ENCODE measurements at regions not wholly inside any gene's neighbourhood (a gene's known extent, or its start where the extent isn't known, plus 50 kb on each side); places are given as distances from the start of the nearest gene placed in this dataset.

GRCh38 chr18:5640939-5641338 lies 97.1 kb upstream of the EPB41L3 start:
- Histone ChIP-seq H3K4me3 (ENCODE audit: low read length) (no peak overlapping the region), H3K27me3 (ENCODE audit: control insufficient read depth, insufficient read depth) (no peaks in the 10 kb centered on the region), H3K9me3 (ENCODE audit: control insufficient read depth, low read length) (no peaks in the 10 kb centered on the region), H3K27ac (ENCODE audit: low read length) (no peak overlapping the region), H3K4me1 (ENCODE audit: control insufficient read depth, insufficient read depth, low read length) (no peaks in the 10 kb centered on the region)
- intact Hi-C loops (cut with DNase I), result no loop called here
- ATAC-seq (no peak), DNase-seq (no peak)
- 70% methylated on average over 12 of the region's 12 CpGs for WGBS

GRCh38 chr18:5639131-5639530 lies 95.3 kb upstream of the EPB41L3 start:
- no peaks in the 10 kb centered on the region for H3K9me3 ChIP-seq (ENCODE audit: control insufficient read depth, low read length)
- intact Hi-C loops (cut with DNase I), result no loop called here
- no peaks in the 10 kb centered on the region for H3K4me1 ChIP-seq (ENCODE audit: control insufficient read depth, insufficient read depth, low read length)
- H3K27ac ChIP-seq (ENCODE audit: low read length), result no peak overlapping the region
- WGBS, result 42% methylated on average over 2 of the region's 2 CpGs
- DNase-seq (no peak), ATAC-seq (no peak)
- no peak overlapping the region for H3K4me3 ChIP-seq (ENCODE audit: low read length)
- H3K27me3 ChIP-seq (ENCODE audit: control insufficient read depth, insufficient read depth), result no peaks in the 10 kb centered on the region

- Histone ChIP-seq H3K4me3 (ENCODE audit: low read length) (no peak overlapping the region), H3K4me1 (ENCODE audit: control insufficient read depth, insufficient read depth, low read length) (peaks cover 2% of the 10 kb centered on the region), H3K27ac (ENCODE audit: low read length) (no peak overlapping the region), H3K9me3 (ENCODE audit: control insufficient read depth, low read length) (no peaks in the 10 kb centered on the region), H3K27me3 (ENCODE audit: control insufficient read depth, insufficient read depth) (no peaks in the 10 kb centered on the region)
- no peak for ATAC-seq
- intact Hi-C loops (cut with DNase I), result no loop called here
- no peak for DNase-seq
- 91% methylated on average over 3 of the region's 3 CpGs for WGBS
Observed at GRCh38 chr18:5632041-5632440, 88.2 kb upstream of the EPB41L3 start.

GRCh38 chr18:5630900-5631413 lies 87.2 kb upstream of the EPB41L3 start:
- H3K27ac ChIP-seq (ENCODE audit: low read length), result no peak overlapping the region
- intact Hi-C loops (cut with DNase I), result no loop called here
- H3K9me3 ChIP-seq (ENCODE audit: control insufficient read depth, low read length), result no peaks in the 10 kb centered on the region
- no peaks in the 10 kb centered on the region for H3K27me3 ChIP-seq (ENCODE audit: control insufficient read depth, insufficient read depth)
- 51% methylated on average over 12 of the region's 12 CpGs for WGBS
- peaks cover 2% of the 10 kb centered on the region for H3K4me1 ChIP-seq (ENCODE audit: control insufficient read depth, insufficient read depth, low read length)
- peak overlapping the region; percentile 5 for H3K4me3 ChIP-seq (ENCODE audit: low read length)
- ATAC-seq (no peak), DNase-seq (peak in 2 of 3 donors; percentile 15 to 37)

- no peak overlapping the region for H3K27ac ChIP-seq (ENCODE audit: low read length)
- under 1% methylated on average over 79 of the region's 79 CpGs for WGBS
- intact Hi-C loops (cut with DNase I), result no loop called here
- ATAC-seq, result peak; percentile 97
- no peaks in the 10 kb centered on the region for H3K27me3 ChIP-seq (ENCODE audit: control insufficient read depth, insufficient read depth)
- peak overlapping the region; percentile 67 for H3K4me3 ChIP-seq (ENCODE audit: low read length)
- no peaks in the 10 kb centered on the region for H3K9me3 ChIP-seq (ENCODE audit: control insufficient read depth, low read length)
- DNase-seq, result peak; percentile 82 to 92 (median 91)
- H3K4me1 ChIP-seq (ENCODE audit: control insufficient read depth, insufficient read depth, low read length), result peaks cover 2% of the 10 kb centered on the region
Observed at GRCh38 chr18:5630057-5630899, 86.5 kb upstream of the EPB41L3 start.

- Histone ChIP-seq H3K27me3 (ENCODE audit: control insufficient read depth, insufficient read depth) (no peaks in the 10 kb centered on the region), H3K9me3 (ENCODE audit: control insufficient read depth, low read length) (no peaks in the 10 kb centered on the region), H3K27ac (ENCODE audit: low read length) (no peak overlapping the region), H3K4me1 (ENCODE audit: control insufficient read depth, insufficient read depth, low read length) (peaks cover 2% of the 10 kb centered on the region), H3K4me3 (ENCODE audit: low read length) (peak overlapping the region; percentile 67)
- DNase-seq (peak; percentile 75 to 81 (median 77)), ATAC-seq (peak; percentile 36 to 42)
- under 1% methylated on average over 90 of the region's 90 CpGs for WGBS
- intact Hi-C loops (cut with DNase I), result no loop called here
Observed at GRCh38 chr18:5628512-5629255, 84.9 kb upstream of the EPB41L3 start.

- Histone ChIP-seq H3K27ac (ENCODE audit: low read length) (no peak overlapping the region), H3K4me3 (ENCODE audit: low read length) (peak overlapping the region; percentile 67), H3K27me3 (ENCODE audit: control insufficient read depth, insufficient read depth) (no peaks in the 10 kb centered on the region), H3K4me1 (ENCODE audit: control insufficient read depth, insufficient read depth, low read length) (peaks cover 2% of the 10 kb centered on the region), H3K9me3 (ENCODE audit: control insufficient read depth, low read length) (no peaks in the 10 kb centered on the region)
- WGBS, result 22% methylated on average over 29 of the region's 29 CpGs
- ATAC-seq (no peak), DNase-seq (no peak)
- intact Hi-C loops (cut with DNase I), result no loop called here
Observed at GRCh38 chr18:5627776-5628511, 84.1 kb upstream of the EPB41L3 start.

- ATAC-seq (no peak), DNase-seq (no peak)
- 92% methylated on average over 2 of the region's 2 CpGs for WGBS
- H3K4me1 ChIP-seq (ENCODE audit: control insufficient read depth, insufficient read depth, low read length), result peaks cover 2% of the 10 kb centered on the region
- no peaks in the 10 kb centered on the region for H3K27me3 ChIP-seq (ENCODE audit: control insufficient read depth, insufficient read depth)
- no peak overlapping the region for H3K4me3 ChIP-seq (ENCODE audit: low read length)
- no peak overlapping the region for H3K27ac ChIP-seq (ENCODE audit: low read length)
- no peaks in the 10 kb centered on the region for H3K9me3 ChIP-seq (ENCODE audit: control insufficient read depth, low read length)
- intact Hi-C loops (cut with DNase I), result no loop called here
Observed at GRCh38 chr18:5626130-5626880, 82.5 kb upstream of the EPB41L3 start.

- Histone ChIP-seq H3K27ac (ENCODE audit: low read length) (no peak overlapping the region), H3K9me3 (ENCODE audit: control insufficient read depth, low read length) (no peaks in the 10 kb centered on the region), H3K4me1 (ENCODE audit: control insufficient read depth, insufficient read depth, low read length) (peaks cover 2% of the 10 kb centered on the region), H3K4me3 (ENCODE audit: low read length) (no peak overlapping the region), H3K27me3 (ENCODE audit: control insufficient read depth, insufficient read depth) (no peaks in the 10 kb centered on the region)
- ATAC-seq (no peak), DNase-seq (no peak)
- 52% methylated on average over 4 of the region's 4 CpGs for WGBS
- intact Hi-C loops (cut with DNase I), result no loop called here
Observed at GRCh38 chr18:5625076-5625475, 81.3 kb upstream of the EPB41L3 start.

GRCh38 chr18:5622905-5623304 lies 79.1 kb upstream of the EPB41L3 start:
- H3K4me1 ChIP-seq (ENCODE audit: control insufficient read depth, insufficient read depth, low read length), result peaks cover under 1% of the 10 kb centered on the region
- DNase-seq, result no peak
- WGBS, result 86% methylated on average over 4 of the region's 4 CpGs
- no peak overlapping the region for H3K27ac ChIP-seq (ENCODE audit: low read length)
- intact Hi-C loops (cut with DNase I), result no loop called here
- H3K27me3 ChIP-seq (ENCODE audit: control insufficient read depth, insufficient read depth), result no peaks in the 10 kb centered on the region
- H3K9me3 ChIP-seq (ENCODE audit: control insufficient read depth, low read length), result no peaks in the 10 kb centered on the region
- H3K4me3 ChIP-seq (ENCODE audit: low read length), result no peak overlapping the region
- no peak for ATAC-seq
